Upper lobe of left lung (tissue), 6 donors: ENCODE measurements at regions not wholly inside any gene's neighbourhood (a gene's known extent, or its start where the extent isn't known, plus 50 kb on each side); places are given as distances from the start of the nearest gene placed in this dataset.

Experiments
- ATAC-seq, 2 donors: fragments of 200-7000 bp; cut with Tn5 transposase; one replicate each; pipeline ENCODE4 v1.9.1; 2022; ENCODE audit warnings: mild to moderate bottlenecking in 2 of 2, moderate library complexity in 2 of 2; ENCODE audit not compliant: low FRiP score in 2 of 2
- DNase-seq, 2 donors: peaks; one replicate each; pipeline ENCODE4 v3.0.0-alpha.2; 2019 to 2020
- H3K27ac ChIP-seq, 4 donors: fragments of 200-600 bp; sonication (generic); one replicate each; pipeline ENCODE4 v1.5.1; 2016 to 2019
- H3K27me3 ChIP-seq, 4 donors: fragments of 200-600 bp; sonication (generic); one replicate each; pipeline ENCODE4 v1.5.1; 2017 to 2019
- H3K36me3 ChIP-seq, 4 donors: fragments of 200-600 bp; sonication (generic); one replicate each; pipeline ENCODE4 v1.5.1; 2016 to 2019
- H3K4me1 ChIP-seq, 4 donors: fragments of 200-600 bp; sonication (generic); one replicate each; pipeline ENCODE4 v1.5.1; 2018 to 2019
- H3K4me3 ChIP-seq, 4 donors: fragments of 200-600 bp; sonication (generic); one replicate each; pipeline ENCODE4 v1.5.1; 2017 to 2019; ENCODE audit warnings: mild to moderate bottlenecking in 2 of 4, moderate library complexity in 1 of 4
- H3K9me3 ChIP-seq, 4 donors: fragments of 200-600 bp; sonication (generic); one replicate each; pipeline ENCODE4 v1.5.1; 2018 to 2019
- EP300 ChIP-seq, 4 donors: sonication (generic); formaldehyde crosslinking; IDR thresholded peaks; one replicate each; pipeline ENCODE4 v1.5.1; 2017; ENCODE audit warnings: antibody characterized with exemption in 4 of 4, control low read depth in 2 of 4
- POLR2A ChIP-seq, 4 donors: fragments of 450-650 bp; IDR thresholded peaks; one replicate each; pipeline ENCODE4 v1.5.1; 2016 to 2017; ENCODE audit warnings: antibody characterized with exemption in 4 of 4, mild to moderate bottlenecking in 2 of 4
- POLR2AphosphoS5 ChIP-seq, 2 donors: sonication (generic); formaldehyde crosslinking; IDR thresholded peaks; one replicate each; pipeline ENCODE4 v1.5.1; 2017; ENCODE audit warnings: antibody characterized with exemption in 2 of 2
- WGBS, 2 donors: methylation state at CpG; one replicate each; pipeline ENCODE4 v1.1.5; 2017 to 2018; 5-methylcytosine and 5-hydroxymethylcytosine counted together
- TF ChIP-seq, protein P1 (sequence below), 6 experiments: fragments of 450-650 bp in 4 of 6; fragments of 200-600 bp in 2 of 6; sonication (generic) in 2 of 6; IDR thresholded peaks; one replicate each; pipeline ENCODE4 v1.5.1; 2016 to 2019; ENCODE audit warnings: antibody characterized with exemption in 6 of 6
- donor health status: DM: no; HTN: no; CAD: no; lungs with moderate emphysema.
- donor health status: DM: no; HTN: yes; CAD: no; lungs with severe emphysema.

DNA sequence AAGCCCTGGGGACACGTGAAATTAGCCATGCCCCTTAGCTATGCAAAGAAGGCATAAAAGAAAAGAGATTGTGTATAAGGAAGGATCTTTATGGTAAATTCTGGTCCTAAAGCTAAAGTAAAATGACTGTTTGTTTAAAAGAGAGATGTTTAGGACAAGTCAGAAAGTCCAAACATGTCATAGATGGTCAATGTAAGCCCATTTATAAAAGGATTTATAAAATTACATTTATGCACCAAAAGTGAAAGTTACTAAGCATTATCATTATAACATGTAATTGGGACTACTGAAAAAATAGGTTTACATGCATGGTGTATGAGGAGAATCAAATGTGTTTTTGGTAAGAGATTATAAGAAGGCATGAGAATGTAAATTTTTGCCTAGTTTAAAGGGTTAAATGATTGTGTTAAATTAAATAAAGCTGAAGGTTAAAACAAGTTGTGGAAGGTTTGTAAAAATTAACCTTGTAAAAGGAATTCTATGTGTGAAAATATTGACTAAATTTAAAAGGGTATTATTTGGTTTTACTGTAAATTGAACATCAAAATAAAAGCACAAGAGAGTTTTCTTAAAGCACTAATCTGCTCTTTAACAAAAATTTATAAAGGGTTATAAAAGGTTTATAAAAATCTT is 50.4 kb upstream of the TSPAN8 start:
- Histone ChIP-seq H3K4me3 (no peak overlapping the region), H3K4me1 (no peaks in the 10 kb centered on the region), H3K9me3 (peaks cover 0 to 8% (median 0%) of the 10 kb centered on the region in 4 donors), H3K27me3 (no peaks in the 10 kb centered on the region), H3K27ac (no peak overlapping the region), H3K36me3 (no peaks in the 10 kb centered on the region)
- WGBS, 2 donors = 42 to 78% methylated on average over 1 of the region's 1 CpG
- DNase-seq (no peak), ATAC-seq (no peak)
- TF ChIP-seq POLR2A (IDR thresholded peaks at IDR 0.05) (no peak), POLR2AphosphoS5 (IDR thresholded peaks at IDR 0.05) (no peak), EP300 (IDR thresholded peaks at IDR 0.05) (no peak)
- TF ChIP-seq, protein P1, sequence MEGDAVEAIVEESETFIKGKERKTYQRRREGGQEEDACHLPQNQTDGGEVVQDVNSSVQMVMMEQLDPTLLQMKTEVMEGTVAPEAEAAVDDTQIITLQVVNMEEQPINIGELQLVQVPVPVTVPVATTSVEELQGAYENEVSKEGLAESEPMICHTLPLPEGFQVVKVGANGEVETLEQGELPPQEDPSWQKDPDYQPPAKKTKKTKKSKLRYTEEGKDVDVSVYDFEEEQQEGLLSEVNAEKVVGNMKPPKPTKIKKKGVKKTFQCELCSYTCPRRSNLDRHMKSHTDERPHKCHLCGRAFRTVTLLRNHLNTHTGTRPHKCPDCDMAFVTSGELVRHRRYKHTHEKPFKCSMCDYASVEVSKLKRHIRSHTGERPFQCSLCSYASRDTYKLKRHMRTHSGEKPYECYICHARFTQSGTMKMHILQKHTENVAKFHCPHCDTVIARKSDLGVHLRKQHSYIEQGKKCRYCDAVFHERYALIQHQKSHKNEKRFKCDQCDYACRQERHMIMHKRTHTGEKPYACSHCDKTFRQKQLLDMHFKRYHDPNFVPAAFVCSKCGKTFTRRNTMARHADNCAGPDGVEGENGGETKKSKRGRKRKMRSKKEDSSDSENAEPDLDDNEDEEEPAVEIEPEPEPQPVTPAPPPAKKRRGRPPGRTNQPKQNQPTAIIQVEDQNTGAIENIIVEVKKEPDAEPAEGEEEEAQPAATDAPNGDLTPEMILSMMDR (IDR thresholded peaks at IDR 0.05) = no peak
